ENCODE measurements at regions not wholly inside any gene's neighbourhood (a gene's known extent, or its start where the extent isn't known, plus 50 kb on each side); places are given as distances from the start of the nearest gene placed in this dataset.

- H3K27ac ChIP-seq = no peak overlapping the region
- TF ChIP-seq CTCF (conservative IDR thresholded peaks at IDR 0.05) = no peak
Observed at GRCh38 chr13:79654520-79654919, 173.6 kb downstream of the NDFIP2 start.

GRCh38 chr13:79650688-79651087 is 169.7 kb downstream of the NDFIP2 start:
- TF ChIP-seq CTCF (conservative IDR thresholded peaks at IDR 0.05) = no peak
- no peak overlapping the region for H3K27ac ChIP-seq

GRCh38 chr13:79648191-79648590 is 167.2 kb downstream of the NDFIP2 start:
- no peak for TF ChIP-seq CTCF (conservative IDR thresholded peaks at IDR 0.05)
- H3K27ac ChIP-seq = no peak overlapping the region; the same call in 1 of the 2 replicates

- TF ChIP-seq CTCF (conservative IDR thresholded peaks at IDR 0.05) = no peak
- peak overlapping the region; percentile 21 for H3K27ac ChIP-seq
Observed at GRCh38 chr13:79647533-79647932, 166.6 kb downstream of the NDFIP2 start.

- H3K27ac ChIP-seq = peak overlapping the region; percentile 21
- TF ChIP-seq CTCF (conservative IDR thresholded peaks at IDR 0.05) = no peak
Observed at GRCh38 chr13:79646880-79647279, 165.9 kb downstream of the NDFIP2 start.

- TF ChIP-seq CTCF (conservative IDR thresholded peaks at IDR 0.05) = no peak
- H3K27ac ChIP-seq = no peak overlapping the region
Observed at GRCh38 chr13:79645569-79645968, 164.6 kb downstream of the NDFIP2 start.

GRCh38 chr13:79642596-79642995 is 161.6 kb downstream of the NDFIP2 start:
- no peak for TF ChIP-seq CTCF (conservative IDR thresholded peaks at IDR 0.05)
- no peak overlapping the region for H3K27ac ChIP-seq
